ENCODE measurements at regions not wholly inside any gene's neighbourhood (a gene's known extent, or its start where the extent isn't known, plus 50 kb on each side); places are given as distances from the start of the nearest gene placed in this dataset.

DNA sequence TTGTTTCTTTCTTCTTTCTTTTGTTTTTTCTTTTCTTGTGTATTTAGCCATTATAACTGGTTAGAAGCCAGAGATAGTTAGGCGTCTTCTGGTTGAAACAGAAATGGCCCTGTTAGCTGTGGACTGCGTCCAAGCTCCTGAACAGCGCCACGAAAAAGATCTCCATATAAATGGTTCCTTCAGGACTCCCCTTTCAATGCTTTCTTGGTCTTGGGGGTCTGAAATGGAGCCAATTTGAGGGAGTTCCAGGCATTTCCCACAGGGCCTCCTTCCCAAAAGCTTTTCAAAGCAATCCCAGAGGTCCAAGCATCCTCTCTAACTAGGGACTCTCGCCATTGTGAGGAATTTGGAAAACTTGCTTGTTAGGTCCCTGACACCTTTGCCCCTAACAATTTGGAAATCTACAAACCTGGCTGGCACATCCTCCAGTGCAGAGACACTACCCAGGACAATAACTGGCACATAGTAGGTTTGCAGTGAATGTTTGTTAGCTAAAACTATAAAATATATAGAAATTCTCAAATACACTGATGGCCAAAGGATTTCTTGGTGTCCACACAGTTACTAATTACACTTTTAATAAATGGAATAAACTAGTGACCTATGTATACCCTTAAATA, 80.1 kb downstream of the MYCN start:
- Histone ChIP-seq H3K9ac (ENCODE audit: low read length) (no peak overlapping the region), H3K9me3 (ENCODE audit: control insufficient read depth, insufficient read depth, low read depth, low read length) (no peaks in the 10 kb centered on the region), H3K27ac (ENCODE audit: low read depth, low read length) (no peak overlapping the region), H3K27me3 (ENCODE audit: control insufficient read depth, insufficient read depth, low read length) (no peaks in the 10 kb centered on the region), H3K4me3 (ENCODE audit: low read depth, low read length) (no peak overlapping the region), H3K4me1 (ENCODE audit: control insufficient read depth, insufficient read depth, low read length) (peaks cover 24% of the 10 kb centered on the region), H3K36me3 (ENCODE audit: control insufficient read depth, insufficient read depth, low read length) (no peaks in the 10 kb centered on the region)

DNA sequence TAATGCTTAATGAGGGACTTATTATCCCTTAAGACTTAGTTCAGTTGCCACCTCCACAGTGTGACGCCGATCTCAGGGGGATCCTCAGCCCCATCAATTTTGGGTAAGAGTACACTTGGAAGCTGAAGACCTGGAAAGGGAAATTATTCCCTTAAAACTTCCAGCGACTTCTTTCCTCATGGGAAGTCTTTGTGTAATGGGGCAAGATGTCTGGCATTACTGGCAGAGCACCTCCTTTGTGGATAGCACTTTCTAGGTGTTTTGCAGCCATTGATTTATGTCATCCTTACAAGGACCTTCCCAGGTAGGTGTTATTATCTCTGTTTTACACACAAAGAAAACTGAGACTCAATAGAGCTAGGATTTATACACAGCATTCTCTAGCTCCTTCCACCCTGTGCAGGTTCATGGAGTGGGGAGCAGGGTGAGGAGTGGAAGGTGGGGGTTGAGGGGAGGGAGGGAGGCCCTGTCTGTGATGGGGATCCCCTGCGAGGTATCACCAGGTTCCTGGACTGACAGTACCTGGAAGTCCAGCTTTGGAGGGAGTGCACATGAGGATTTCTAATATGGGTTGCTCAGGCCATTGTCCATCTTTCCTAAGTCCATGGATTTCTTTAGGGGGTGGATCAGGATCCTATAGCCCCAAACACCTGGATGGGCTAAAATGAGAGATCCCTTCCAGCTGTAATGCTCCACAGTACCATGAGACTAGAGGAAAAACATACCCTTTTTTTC, 79.4 kb downstream of the MYCN start:
- Histone ChIP-seq H3K36me3 (ENCODE audit: control insufficient read depth, insufficient read depth, low read length) (no peaks in the 10 kb centered on the region), H3K27ac (ENCODE audit: low read depth, low read length) (no peak overlapping the region), H3K27me3 (ENCODE audit: control insufficient read depth, insufficient read depth, low read length) (no peaks in the 10 kb centered on the region), H3K4me1 (ENCODE audit: control insufficient read depth, insufficient read depth, low read length) (peaks cover 23% of the 10 kb centered on the region), H3K4me3 (ENCODE audit: low read depth, low read length) (no peak overlapping the region), H3K9me3 (ENCODE audit: control insufficient read depth, insufficient read depth, low read depth, low read length) (no peaks in the 10 kb centered on the region), H3K9ac (ENCODE audit: low read length) (no peak overlapping the region)

DNA sequence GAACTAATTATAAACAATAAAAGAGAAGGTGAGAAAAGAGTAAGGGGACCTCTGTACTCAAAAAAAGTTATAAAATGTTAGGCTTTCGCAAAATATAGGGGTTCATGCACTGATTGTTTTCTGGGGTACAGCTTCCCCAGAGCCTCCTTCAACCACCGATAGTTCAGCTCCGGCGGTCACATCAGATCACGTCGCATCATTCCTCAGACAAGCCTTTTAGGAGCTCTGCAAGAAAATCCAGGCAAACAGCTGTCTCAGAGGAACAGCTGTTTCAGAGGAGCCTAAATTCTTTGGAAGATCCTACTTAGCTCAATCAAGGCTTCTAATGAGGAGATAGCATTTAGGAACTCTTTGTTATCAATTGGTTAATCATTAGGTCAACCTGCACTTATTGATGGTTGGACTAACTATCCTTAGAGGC, 78.7 kb downstream of the MYCN start:
- H3K9me3 ChIP-seq (ENCODE audit: control insufficient read depth, insufficient read depth, low read depth, low read length) = no peaks in the 10 kb centered on the region
- no peak overlapping the region for H3K9ac ChIP-seq (ENCODE audit: low read length)
- H3K36me3 ChIP-seq (ENCODE audit: control insufficient read depth, insufficient read depth, low read length) = no peaks in the 10 kb centered on the region
- no peaks in the 10 kb centered on the region for H3K27me3 ChIP-seq (ENCODE audit: control insufficient read depth, insufficient read depth, low read length)
- peaks cover 23% of the 10 kb centered on the region for H3K4me1 ChIP-seq (ENCODE audit: control insufficient read depth, insufficient read depth, low read length)
- no peak overlapping the region for H3K27ac ChIP-seq (ENCODE audit: low read depth, low read length)
- H3K4me3 ChIP-seq (ENCODE audit: low read depth, low read length) = no peak overlapping the region

DNA sequence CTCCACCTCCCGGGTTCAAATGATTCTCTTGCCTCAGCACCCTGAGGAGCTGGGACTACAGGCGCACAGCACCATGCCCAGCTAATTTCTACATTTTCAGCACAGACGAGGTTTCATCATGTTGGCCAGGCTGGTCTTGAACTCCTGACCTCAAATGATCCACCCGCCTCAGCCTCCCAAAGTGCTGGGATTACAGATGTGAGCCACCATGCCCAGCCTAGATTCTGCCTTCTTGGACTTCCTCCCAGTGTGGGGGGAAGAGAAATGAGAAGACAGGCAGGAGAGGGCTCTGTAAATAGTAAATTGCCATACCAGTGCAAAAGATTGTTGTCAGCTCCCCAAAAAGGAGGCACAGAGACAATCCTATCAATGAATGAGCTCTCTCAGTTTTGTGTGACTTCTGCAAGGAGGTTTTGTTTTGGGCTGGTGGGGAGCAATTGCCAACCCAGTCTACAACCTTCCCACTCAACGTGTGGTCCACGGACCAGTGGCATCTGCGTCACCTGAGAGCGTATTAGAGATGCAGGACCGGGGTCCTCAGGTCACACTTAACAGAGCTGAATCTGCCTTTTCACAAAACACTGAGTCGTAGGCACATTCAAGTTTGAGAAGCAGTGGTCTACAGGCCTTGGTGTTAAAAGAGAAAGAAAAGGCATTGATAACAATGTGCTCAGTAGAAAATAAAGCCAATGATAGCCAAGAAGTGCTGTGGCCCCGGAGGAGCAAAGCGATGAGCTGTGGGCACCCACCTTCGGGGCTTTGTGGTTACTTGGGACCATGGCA, 78.1 kb downstream of the MYCN start:
- no peaks in the 10 kb centered on the region for H3K9me3 ChIP-seq (ENCODE audit: control insufficient read depth, insufficient read depth, low read depth, low read length)

DNA sequence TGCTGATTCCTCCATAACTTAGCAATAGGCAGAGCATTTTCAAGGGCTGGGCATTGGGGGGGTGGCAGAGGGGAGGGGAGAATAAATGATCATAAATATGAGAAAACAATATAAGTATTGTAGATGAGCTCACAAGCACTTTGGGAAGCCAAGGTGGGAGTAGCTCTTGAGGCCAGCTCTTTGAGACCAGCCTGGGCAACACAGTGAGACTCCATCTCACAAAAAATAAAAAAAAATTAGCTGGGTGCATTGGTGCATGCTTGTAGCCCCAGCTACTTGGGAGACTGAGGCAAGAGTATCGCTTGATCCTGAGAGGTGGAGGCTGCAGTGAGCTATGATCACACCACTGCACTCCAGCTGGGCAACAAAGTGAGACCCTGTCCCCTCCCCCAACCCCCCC, 75.9 kb downstream of the MYCN start:
- no peak overlapping the region for H3K9ac ChIP-seq (ENCODE audit: low read length)
- H3K9me3 ChIP-seq (ENCODE audit: control insufficient read depth, insufficient read depth, low read depth, low read length) = no peaks in the 10 kb centered on the region
- H3K27ac ChIP-seq (ENCODE audit: low read depth, low read length) = no peak overlapping the region
- H3K4me3 ChIP-seq (ENCODE audit: low read depth, low read length) = no peak overlapping the region
- peaks cover 4% of the 10 kb centered on the region; the same call in 1 of the 2 replicates for H3K27me3 ChIP-seq (ENCODE audit: control insufficient read depth, insufficient read depth, low read length)
- no peaks in the 10 kb centered on the region for H3K36me3 ChIP-seq (ENCODE audit: control insufficient read depth, insufficient read depth, low read length)
- peaks cover 14% of the 10 kb centered on the region for H3K4me1 ChIP-seq (ENCODE audit: control insufficient read depth, insufficient read depth, low read length)

More for the DNA sequence above, 78.1 kb downstream of the MYCN start:
- Histone ChIP-seq H3K27me3 (ENCODE audit: control insufficient read depth, insufficient read depth, low read length) (peaks cover 2% of the 10 kb centered on the region; the same call in 1 of the 2 replicates), H3K4me1 (ENCODE audit: control insufficient read depth, insufficient read depth, low read length) (peaks cover 22% of the 10 kb centered on the region), H3K36me3 (ENCODE audit: control insufficient read depth, insufficient read depth, low read length) (no peaks in the 10 kb centered on the region), H3K27ac (ENCODE audit: low read depth, low read length) (no peak overlapping the region), H3K9ac (ENCODE audit: low read length) (no peak overlapping the region), H3K4me3 (ENCODE audit: low read depth, low read length) (no peak overlapping the region)

DNA sequence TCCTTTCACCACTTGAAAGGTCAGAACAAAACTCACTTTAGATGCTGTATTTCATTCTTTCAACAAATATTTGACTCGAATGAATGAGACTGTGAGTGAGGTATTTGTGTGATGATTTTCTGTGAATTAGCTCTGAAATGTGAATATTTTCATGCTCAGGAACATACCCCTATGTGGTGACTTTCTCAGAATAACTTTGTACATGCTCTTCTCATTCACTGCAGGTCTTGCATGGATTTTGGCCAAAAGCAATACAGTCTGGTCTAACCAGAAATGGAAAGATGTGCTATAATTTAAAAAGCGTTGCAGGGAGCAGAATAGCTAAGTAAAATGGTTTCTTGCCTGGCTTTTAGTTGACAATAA, 75.5 kb downstream of the MYCN start:
- Histone ChIP-seq H3K4me3 (ENCODE audit: low read depth, low read length) (no peak overlapping the region), H3K9ac (ENCODE audit: low read length) (no peak overlapping the region), H3K27me3 (ENCODE audit: control insufficient read depth, insufficient read depth, low read length) (peaks cover 4% of the 10 kb centered on the region; the same call in 1 of the 2 replicates), H3K36me3 (ENCODE audit: control insufficient read depth, insufficient read depth, low read length) (no peaks in the 10 kb centered on the region), H3K4me1 (ENCODE audit: control insufficient read depth, insufficient read depth, low read length) (peaks cover 14% of the 10 kb centered on the region), H3K27ac (ENCODE audit: low read depth, low read length) (no peak overlapping the region), H3K9me3 (ENCODE audit: control insufficient read depth, insufficient read depth, low read depth, low read length) (no peaks in the 10 kb centered on the region)

DNA sequence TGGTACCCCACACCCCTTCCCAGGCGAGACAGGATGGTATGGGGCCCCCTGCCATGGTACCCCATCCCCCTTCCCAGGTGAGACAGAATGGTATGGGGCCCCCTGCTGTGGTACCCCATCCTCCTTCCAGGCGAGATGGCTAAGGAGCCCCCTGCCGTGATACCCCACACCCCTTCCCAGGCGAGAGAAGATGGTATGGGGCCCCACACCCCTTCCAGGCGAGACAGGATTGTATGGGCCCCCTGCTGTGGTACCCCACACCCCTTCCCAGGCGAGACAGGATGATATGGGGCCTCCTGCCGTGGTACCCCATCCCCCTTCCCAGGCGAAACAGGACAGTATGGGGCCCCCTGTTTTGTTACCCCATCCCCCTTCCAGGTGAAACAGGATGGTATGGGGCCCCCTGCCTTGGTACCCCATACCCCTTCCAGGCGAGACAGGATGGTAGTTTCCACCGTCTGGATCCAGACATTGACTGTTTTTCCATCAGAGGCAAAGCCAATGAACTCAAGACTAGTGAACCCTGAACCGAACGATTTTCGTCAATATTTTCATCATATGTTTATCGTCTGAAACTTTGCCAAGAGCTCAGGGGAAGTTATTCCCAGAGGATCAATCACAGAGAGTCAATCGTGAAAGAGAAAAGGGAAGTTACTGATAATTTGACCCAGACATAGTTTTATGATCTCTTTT, 75.0 kb downstream of the MYCN start:
- H3K27ac ChIP-seq (ENCODE audit: low read depth, low read length) = no peak overlapping the region

DNA sequence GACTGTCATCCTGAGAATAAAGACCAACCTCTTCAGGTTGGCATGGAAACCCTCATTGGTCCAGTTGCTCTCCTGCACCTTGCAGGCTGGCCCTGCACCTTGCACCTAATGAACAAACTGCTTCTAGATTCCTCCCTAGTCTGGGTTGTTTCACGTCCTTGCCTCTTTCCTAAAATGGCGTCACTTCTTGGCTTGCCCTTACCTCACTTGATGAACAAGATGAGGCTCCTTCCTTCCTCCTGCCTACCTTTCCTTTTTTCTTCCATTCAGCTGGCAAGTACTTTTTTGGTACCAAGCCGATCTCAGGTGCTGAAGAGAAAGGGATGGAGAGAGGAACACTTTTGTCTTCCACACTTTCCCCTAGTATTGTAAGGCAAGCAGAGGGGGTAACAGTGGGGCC, 74.5 kb downstream of the MYCN start:
- no peaks in the 10 kb centered on the region for H3K9me3 ChIP-seq (ENCODE audit: control insufficient read depth, insufficient read depth, low read depth, low read length)
- no peak overlapping the region for H3K27ac ChIP-seq (ENCODE audit: low read depth, low read length)
- H3K36me3 ChIP-seq (ENCODE audit: control insufficient read depth, insufficient read depth, low read length) = no peaks in the 10 kb centered on the region
- H3K4me3 ChIP-seq (ENCODE audit: low read depth, low read length) = no peak overlapping the region
- H3K4me1 ChIP-seq (ENCODE audit: control insufficient read depth, insufficient read depth, low read length) = peaks cover 14% of the 10 kb centered on the region
- H3K27me3 ChIP-seq (ENCODE audit: control insufficient read depth, insufficient read depth, low read length) = peaks cover 4% of the 10 kb centered on the region; the same call in 1 of the 2 replicates
- H3K9ac ChIP-seq (ENCODE audit: low read length) = no peak overlapping the region

More for the DNA sequence above, 75.0 kb downstream of the MYCN start:
- Histone ChIP-seq H3K4me3 (ENCODE audit: low read depth, low read length) (no peak overlapping the region), H3K9ac (ENCODE audit: low read length) (no peak overlapping the region), H3K36me3 (ENCODE audit: control insufficient read depth, insufficient read depth, low read length) (no peaks in the 10 kb centered on the region), H3K27me3 (ENCODE audit: control insufficient read depth, insufficient read depth, low read length) (peaks cover 4% of the 10 kb centered on the region; the same call in 1 of the 2 replicates), H3K9me3 (ENCODE audit: control insufficient read depth, insufficient read depth, low read depth, low read length) (no peaks in the 10 kb centered on the region), H3K4me1 (ENCODE audit: control insufficient read depth, insufficient read depth, low read length) (peaks cover 14% of the 10 kb centered on the region)

DNA sequence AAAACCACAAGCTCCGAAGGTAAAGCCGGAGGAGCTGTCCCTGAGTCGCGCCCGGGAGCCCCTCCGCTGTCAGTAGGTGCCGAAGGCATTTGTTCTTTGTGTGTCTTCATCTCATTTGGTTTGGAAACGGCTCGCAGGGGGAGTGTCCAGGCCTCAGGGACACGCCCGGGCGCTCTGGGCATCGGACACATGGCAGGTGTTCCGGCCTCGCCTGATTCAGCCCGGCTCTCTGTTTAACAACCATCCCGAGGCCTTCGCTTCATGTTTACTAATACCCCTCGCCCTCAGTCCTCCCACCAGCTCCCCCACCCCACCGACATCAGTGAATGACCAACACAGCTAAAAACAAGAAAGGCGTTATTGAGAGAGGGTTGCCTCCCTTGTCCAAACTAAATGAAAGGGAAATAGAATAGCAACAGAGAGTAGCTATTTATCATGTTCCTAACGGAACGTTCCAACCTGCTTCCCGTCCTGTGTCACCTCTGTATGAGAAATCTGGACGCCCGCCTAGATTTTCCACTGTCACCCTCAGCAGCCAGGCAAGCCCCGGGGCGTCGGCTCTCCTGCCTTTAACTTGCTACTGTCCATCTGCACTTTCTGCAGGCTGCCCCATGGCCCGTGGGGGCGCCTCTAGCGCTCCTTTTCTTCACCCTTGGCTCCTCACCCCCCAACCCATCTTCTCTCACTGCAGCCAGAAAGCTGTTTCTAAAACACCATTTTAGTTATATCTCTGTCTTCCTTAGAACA, 73.9 kb downstream of the MYCN start:
- Histone ChIP-seq H3K27ac (ENCODE audit: low read depth, low read length) (no peak overlapping the region), H3K4me1 (ENCODE audit: control insufficient read depth, insufficient read depth, low read length) (peaks cover 14% of the 10 kb centered on the region), H3K4me3 (ENCODE audit: low read depth, low read length) (no peak overlapping the region), H3K9me3 (ENCODE audit: control insufficient read depth, insufficient read depth, low read depth, low read length) (no peaks in the 10 kb centered on the region), H3K36me3 (ENCODE audit: control insufficient read depth, insufficient read depth, low read length) (no peaks in the 10 kb centered on the region), H3K27me3 (ENCODE audit: control insufficient read depth, insufficient read depth, low read length) (peaks cover 4% of the 10 kb centered on the region; the same call in 1 of the 2 replicates), H3K9ac (ENCODE audit: low read length) (no peak overlapping the region)

DNA sequence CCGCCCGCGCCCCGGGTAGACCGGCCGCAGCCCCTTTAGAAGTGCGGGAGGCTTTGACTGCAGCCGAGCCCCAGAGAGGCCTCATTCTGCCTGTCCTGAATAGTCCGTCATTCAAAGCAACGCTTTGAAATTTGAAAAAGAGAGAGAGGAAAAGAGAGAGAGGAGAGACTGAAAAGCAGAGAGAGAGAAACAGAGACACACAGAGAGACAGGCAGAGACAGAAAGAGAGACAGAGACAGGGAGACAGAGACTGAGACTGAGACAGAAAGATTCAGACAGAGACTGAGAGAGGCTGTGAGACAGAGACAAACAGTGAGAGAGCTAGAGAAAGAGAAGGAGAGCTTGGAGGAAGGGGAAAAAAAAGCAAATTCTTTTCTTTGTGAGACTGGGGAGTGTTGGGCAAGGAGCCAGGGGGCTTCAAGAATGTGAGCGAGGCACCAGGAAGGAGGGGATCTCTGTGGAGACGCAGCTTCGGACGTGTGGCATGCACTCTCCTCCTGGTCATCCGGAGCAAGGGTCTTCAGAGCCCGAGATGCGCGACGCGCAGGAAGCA, 73.1 kb downstream of the MYCN start:
- Histone ChIP-seq H3K4me1 (ENCODE audit: control insufficient read depth, insufficient read depth, low read length) (peaks cover 14% of the 10 kb centered on the region), H3K27ac (ENCODE audit: low read depth, low read length) (no peak overlapping the region; the same call in 1 of the 2 replicates), H3K27me3 (ENCODE audit: control insufficient read depth, insufficient read depth, low read length) (peaks cover 4% of the 10 kb centered on the region; the same call in 1 of the 2 replicates), H3K9me3 (ENCODE audit: control insufficient read depth, insufficient read depth, low read depth, low read length) (no peaks in the 10 kb centered on the region), H3K36me3 (ENCODE audit: control insufficient read depth, insufficient read depth, low read length) (no peaks in the 10 kb centered on the region), H3K9ac (ENCODE audit: low read length) (no peak overlapping the region), H3K4me3 (ENCODE audit: low read depth, low read length) (peak overlapping the region; percentile 24; the same call in 1 of the 2 replicates)
